IMR-90 (cell line): ENCODE measurements at regions not wholly inside any gene's neighbourhood (a gene's known extent, or its start where the extent isn't known, plus 50 kb on each side); places are given as distances from the start of the nearest gene placed in this dataset.

Experiments used
- ATAC-seq: fragments of 200-7000 bp; cut with Tn5 transposase; 2 replicates; pipeline ENCODE4 v1.9.1; 2020; ENCODE audit warnings: low read depth, mild to moderate bottlenecking, moderate library complexity
- BruUV-seq: library from RNA; stranded (reverse); fragments of 400-500 nt; replicated peaks from 2 replicates; lab custom pipeline; 2021; lab: Mats Ljungman, UMichigan
- CTCF ChIA-PET: fragments of 300-600 bp; formaldehyde crosslinking; extraction: SDS; loops from one replicate; lab custom pipeline; 2021; ENCODE audit warnings: antibody characterized with exemption; lab: Yijun Ruan, JAX
- POLR2A ChIA-PET: fragments of 300-600 bp; sonication (Branson Sonifier 250); formaldehyde crosslinking; loops from one replicate; lab custom pipeline; 2022; ENCODE audit warnings: antibody characterized with exemption; ENCODE audit not compliant: unreplicated experiment; lab: Charles Lee
- DNase-seq: peaks from one replicate; pipeline ENCODE4 v3.0.0; 2013
- H2AFZ ChIP-seq: replicated peaks from 2 replicates; pipeline ENCODE3; 2013; ENCODE audit warnings: low read length, mild to moderate bottlenecking; ENCODE audit not compliant: poor library complexity
- H2AK5ac ChIP-seq: 2 replicates; pipeline ENCODE4 v1.6.1; 2013; ENCODE audit warnings: low read depth, low read length, inconsistent platforms
- H2AK9ac ChIP-seq: replicated peaks from 2 replicates; pipeline ENCODE3; 2013; ENCODE audit warnings: mild to moderate bottlenecking, low read depth, low read length, moderate library complexity; ENCODE audit not compliant: poor library complexity
- H2BK120ac ChIP-seq: 2 replicates; pipeline ENCODE4 v1.6.1; 2013; ENCODE audit warnings: low read depth, low read length, inconsistent platforms
- H2BK15ac ChIP-seq: 3 replicates; pipeline ENCODE4 v1.6.1; 2013; ENCODE audit warnings: low read depth, low read length, inconsistent platforms
- H2BK20ac ChIP-seq: 2 replicates; pipeline ENCODE4 v1.6.1; 2013; ENCODE audit warnings: low read depth, mild to moderate bottlenecking, inconsistent platforms, low read length, moderate library complexity
- H2BK5ac ChIP-seq: 2 replicates; pipeline ENCODE4 v1.6.1; 2013; ENCODE audit warnings: mild to moderate bottlenecking, low read depth, low read length, inconsistent platforms; ENCODE audit not compliant: poor library complexity, severe bottlenecking
- H3K14ac ChIP-seq: replicated peaks from 2 replicates; pipeline ENCODE4 v1.6.1; 2013; ENCODE audit warnings: low read depth, low read length, inconsistent platforms
- H3K18ac ChIP-seq: 2 replicates; pipeline ENCODE4 v1.6.1; 2013; ENCODE audit warnings: low read depth, low read length, control low read depth
- H3K23ac ChIP-seq: 2 replicates; pipeline ENCODE4 v1.6.1; 2013; ENCODE audit warnings: low read depth, low read length, inconsistent platforms
- H3K27ac ChIP-seq: 2 replicates; pipeline ENCODE4 v1.5.1; 2013; ENCODE audit warnings: mild to moderate bottlenecking, control low read depth, low read length; ENCODE audit not compliant: insufficient read depth
- H3K27me3 ChIP-seq: 2 replicates; pipeline ENCODE4 v1.6.1; 2013; ENCODE audit warnings: low read length; ENCODE audit not compliant: control insufficient read depth, insufficient read depth
- H3K36me3 ChIP-seq: 2 replicates; pipeline ENCODE4 v1.6.1; 2013; ENCODE audit warnings: low read length, mixed read lengths; ENCODE audit not compliant: control insufficient read depth, insufficient read depth
- H3K4ac ChIP-seq: 2 replicates; pipeline ENCODE4 v1.6.1; 2013; ENCODE audit warnings: low read depth, low read length, inconsistent platforms
- H3K4me1 ChIP-seq: 2 replicates; pipeline ENCODE4 v1.6.1; 2013; ENCODE audit warnings: low read length, mixed read lengths; ENCODE audit not compliant: control insufficient read depth, insufficient read depth
- H3K4me2 ChIP-seq: 2 replicates; pipeline ENCODE4 v1.6.1; 2013; ENCODE audit warnings: low read depth, mild to moderate bottlenecking, control low read depth, low read length, moderate library complexity
- H3K4me3 ChIP-seq: 2 replicates; pipeline ENCODE4 v1.5.1; 2013; ENCODE audit warnings: low read depth, mild to moderate bottlenecking, control low read depth, low read length, moderate library complexity; ENCODE audit not compliant: insufficient read depth
- H3K56ac ChIP-seq: 2 replicates; pipeline ENCODE4 v1.6.1; 2013; ENCODE audit warnings: low read length, inconsistent platforms; ENCODE audit not compliant: insufficient read depth; ENCODE audit errors: extremely low read depth
- H3K79me1 ChIP-seq, 2 experiments: 2 replicates each; pipeline ENCODE4 v1.6.1; 2013; ENCODE audit warnings: low read length in 2 of 2, inconsistent platforms in 1 of 2, low read depth in 1 of 2
- H3K9ac ChIP-seq: 2 replicates; pipeline ENCODE4 v1.6.1; 2013; ENCODE audit warnings: low read depth, low read length, control low read depth
- H3K9me1 ChIP-seq: 2 replicates; pipeline ENCODE4 v1.6.1; 2013; ENCODE audit warnings: low read length, inconsistent platforms; ENCODE audit not compliant: insufficient read depth
- H3K9me3 ChIP-seq: 2 replicates; pipeline ENCODE4 v1.6.1; 2013; ENCODE audit warnings: low read length; ENCODE audit not compliant: control insufficient read depth, insufficient read depth
- H4K20me1 ChIP-seq: 2 replicates; pipeline ENCODE4 v1.6.1; 2013; ENCODE audit warnings: low read length, inconsistent platforms; ENCODE audit not compliant: insufficient read depth
- H4K5ac ChIP-seq: 2 replicates; pipeline ENCODE4 v1.6.1; 2013; ENCODE audit warnings: mild to moderate bottlenecking, low read depth, low read length, control low read depth
- H4K8ac ChIP-seq, 2 experiments: 2 replicates each; pipeline ENCODE4 v1.6.1; 2013; ENCODE audit warnings: low read depth in 2 of 2, low read length in 2 of 2, control low read depth in 1 of 2, inconsistent platforms in 1 of 2
- H4K91ac ChIP-seq: 2 replicates; pipeline ENCODE4 v1.6.1; 2013; ENCODE audit warnings: low read depth, low read length, inconsistent platforms; ENCODE audit not compliant: insufficient read depth
- BHLHE40 ChIP-seq: fragments of 150-350 bp; IDR thresholded peaks from 2 replicates; pipeline ENCODE4 v1.6.1; 2016; ENCODE audit warnings: mild to moderate bottlenecking, low read depth, low read length
- CEBPB ChIP-seq: IDR thresholded peaks from 2 replicates; pipeline ENCODE4 v1.6.1; 2012; ENCODE audit warnings: low read depth, low read length, improper control_type of control experiment
- FOS ChIP-seq: fragments of 150-350 bp; IDR thresholded peaks from 2 replicates; pipeline ENCODE4 v1.6.1; 2016; ENCODE audit warnings: low read depth, low read length
- MAFK ChIP-seq: IDR thresholded peaks from 2 replicates; pipeline ENCODE4 v1.6.1; 2012; ENCODE audit warnings: low read depth, low read length, improper control_type of control experiment
- MAZ ChIP-seq: IDR thresholded peaks from 2 replicates; pipeline ENCODE4 v1.6.1; 2012; ENCODE audit warnings: low read depth, mild to moderate bottlenecking, low read length, improper control_type of control experiment, moderate library complexity, borderline replicate concordance
- MXI1 ChIP-seq: IDR thresholded peaks from 2 replicates; pipeline ENCODE4 v1.6.1; 2012; ENCODE audit warnings: low read depth, mild to moderate bottlenecking, low read length, moderate library complexity, borderline replicate concordance
- POLR2A ChIP-seq: IDR thresholded peaks from 2 replicates; pipeline ENCODE4 v1.6.1; 2012; ENCODE audit warnings: mild to moderate bottlenecking, low read depth, low read length
- RAD21 ChIP-seq: IDR thresholded peaks from 2 replicates; pipeline ENCODE4 v1.6.1; 2012; ENCODE audit warnings: low read length, improper control_type of control experiment
- RCOR1 ChIP-seq: IDR thresholded peaks from 2 replicates; pipeline ENCODE4 v1.6.1; 2012; ENCODE audit warnings: mild to moderate bottlenecking, low read length, improper control_type of control experiment; ENCODE audit not compliant: insufficient replicate concordance
- RFX5 ChIP-seq: IDR thresholded peaks from 2 replicates; pipeline ENCODE4 v1.8.0; 2012; ENCODE audit warnings: low read depth, mild to moderate bottlenecking, low read length, moderate library complexity
- WGBS, 2 experiments: methylation state at CpG; one replicate each; pipeline versions ENCODE4 v1.1.5 to v1.1.7; 2013; ENCODE audit warnings: missing lambda C conversion rate in 2 of 2; ENCODE audit not compliant: insufficient read length in 1 of 2; ENCODE audit errors: extremely low coverage in 2 of 2; 5-methylcytosine and 5-hydroxymethylcytosine counted together
- dilution Hi-C: fragments of 300-500 bp; cut with HindIII; formaldehyde crosslinking; loops from one replicate; pipeline ENCODE4 v1.14.3; 2018; ENCODE audit warnings: low sequenced_read_pairs; ENCODE audit not compliant: unreplicated experiment
- in situ Hi-C: fragments of 300-500 bp; cut with MboI; formaldehyde crosslinking; loops from 3 replicates; pipeline ENCODE4 v1.14.3; 2019; ENCODE audit warnings: low sequenced_read_pairs, inconsistent platforms, mixed read lengths
- intact Hi-C: fragments of 100-400 bp; cut with micrococcal nuclease; formaldehyde crosslinking; loops from 2 replicates; pipeline ENCODE4 v1.10.0; 2022
- TF ChIP-seq, protein P1 (sequence below): conservative IDR thresholded peaks from 2 replicates; pipeline ENCODE4 v1.5.1; 2012; ENCODE audit warnings: mild to moderate bottlenecking, low read depth, low read length, improper control_type of control experiment
- TF ChIP-seq, protein P2 (sequence below): fragments of 150-350 bp; IDR thresholded peaks from 2 replicates; pipeline ENCODE4 v1.6.1; 2016; ENCODE audit warnings: low read depth, mild to moderate bottlenecking, low read length, moderate library complexity, borderline replicate concordance
- TF ChIP-seq, protein P3 (sequence below): fragments of 150-350 bp; IDR thresholded peaks from 2 replicates; pipeline ENCODE4 v1.6.1; 2017; ENCODE audit warnings: mild to moderate bottlenecking, antibody characterized with exemption, low read length, low read depth

DNA sequence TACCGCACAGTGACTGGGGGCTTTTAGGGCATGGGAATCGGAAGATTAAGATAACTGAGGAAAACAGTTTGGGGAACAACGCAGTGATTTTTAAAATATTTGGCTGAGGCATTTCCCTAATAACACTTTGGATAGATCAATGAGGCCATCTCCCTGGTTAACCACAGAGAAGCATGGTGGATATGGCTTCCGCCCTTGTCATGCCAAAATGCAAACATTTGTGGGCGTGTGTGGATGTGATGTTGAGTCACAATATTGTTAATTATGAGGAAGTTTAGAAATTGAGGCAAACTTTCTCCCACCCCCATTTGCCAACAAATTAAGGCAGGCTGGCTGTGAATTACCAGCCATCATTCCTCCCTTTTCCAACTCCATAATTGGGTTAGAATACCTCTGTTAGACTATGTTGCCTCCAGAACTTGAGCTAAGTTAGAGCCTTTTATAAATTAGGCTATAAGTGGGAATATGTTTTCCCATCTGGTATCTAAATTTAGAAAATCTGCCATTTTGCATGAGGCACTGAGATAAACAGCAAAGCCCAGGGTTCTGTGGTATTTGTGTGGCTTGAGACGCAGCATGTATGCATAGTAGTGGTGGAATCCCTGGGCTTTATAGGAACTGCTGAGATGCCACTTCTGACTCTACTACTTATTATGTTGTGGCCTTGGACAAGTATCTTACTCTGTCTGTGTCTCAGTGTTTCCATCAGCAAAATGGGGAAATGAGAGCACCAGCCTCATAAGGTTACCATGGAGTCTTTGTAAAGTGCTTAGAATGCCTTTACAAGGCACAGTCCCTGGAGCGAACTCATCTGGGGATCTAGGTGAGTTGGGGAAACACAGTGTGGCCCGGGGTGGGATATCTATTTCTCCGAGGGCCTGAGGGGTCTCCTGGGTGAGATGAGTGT is 154.6 kb downstream of the C1orf94 start (continued):
- TF ChIP-seq RFX5 = no peak

DNA sequence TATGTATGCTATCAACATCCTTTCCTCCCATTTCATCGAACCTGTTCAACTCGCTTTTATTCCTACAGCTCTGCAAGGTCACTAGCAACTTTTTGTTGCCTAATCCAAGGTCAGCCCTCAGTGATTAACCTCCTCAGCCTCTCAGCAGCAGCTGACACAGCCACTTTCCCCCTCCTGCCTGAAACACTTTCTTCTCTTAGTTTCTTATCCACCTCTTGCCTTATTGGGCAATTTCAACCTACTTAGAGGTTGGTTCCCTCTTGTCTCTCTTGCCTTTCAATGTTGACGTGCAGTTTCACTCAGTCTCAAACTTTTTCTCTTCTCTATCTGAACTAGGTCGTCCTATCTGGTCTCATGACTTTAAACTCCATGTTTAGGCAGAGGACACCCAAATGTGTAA is 156.3 kb downstream of the C1orf94 start:
- ATAC-seq (no peak), DNase-seq (no peak)
- 39% methylated on average over 4 of the region's 4 CpGs; no CpG with 5 or more reads in 1 of the 2 experiments for WGBS, 2 experiments
- no peak overlapping the region for H4K91ac ChIP-seq
- H2BK5ac ChIP-seq = no peak overlapping the region
- no peak overlapping the region for H2AFZ ChIP-seq
- H3K18ac ChIP-seq = no peak overlapping the region
- intact Hi-C loops = no loop called here
- no peak overlapping the region for H3K14ac ChIP-seq
- no peaks in the 10 kb centered on the region for H3K36me3 ChIP-seq
- no peaks in the 10 kb centered on the region for H3K4me1 ChIP-seq
- in situ Hi-C loops = no loop called here
- H3K27me3 ChIP-seq = no peaks in the 10 kb centered on the region
- ChIA-PET POLR2A (no interaction called here), CTCF (no interaction called here)
- H4K20me1 ChIP-seq = no peaks in the 10 kb centered on the region
- no peak overlapping the region for H3K27ac ChIP-seq
- H3K9me3 ChIP-seq = peaks cover 33% of the 10 kb centered on the region
- dilution Hi-C loops = no loop called here
- H3K79me1 ChIP-seq = no peaks in the 10 kb centered on the region
- H2BK120ac ChIP-seq = no peak overlapping the region
- TF ChIP-seq, protein P1, sequence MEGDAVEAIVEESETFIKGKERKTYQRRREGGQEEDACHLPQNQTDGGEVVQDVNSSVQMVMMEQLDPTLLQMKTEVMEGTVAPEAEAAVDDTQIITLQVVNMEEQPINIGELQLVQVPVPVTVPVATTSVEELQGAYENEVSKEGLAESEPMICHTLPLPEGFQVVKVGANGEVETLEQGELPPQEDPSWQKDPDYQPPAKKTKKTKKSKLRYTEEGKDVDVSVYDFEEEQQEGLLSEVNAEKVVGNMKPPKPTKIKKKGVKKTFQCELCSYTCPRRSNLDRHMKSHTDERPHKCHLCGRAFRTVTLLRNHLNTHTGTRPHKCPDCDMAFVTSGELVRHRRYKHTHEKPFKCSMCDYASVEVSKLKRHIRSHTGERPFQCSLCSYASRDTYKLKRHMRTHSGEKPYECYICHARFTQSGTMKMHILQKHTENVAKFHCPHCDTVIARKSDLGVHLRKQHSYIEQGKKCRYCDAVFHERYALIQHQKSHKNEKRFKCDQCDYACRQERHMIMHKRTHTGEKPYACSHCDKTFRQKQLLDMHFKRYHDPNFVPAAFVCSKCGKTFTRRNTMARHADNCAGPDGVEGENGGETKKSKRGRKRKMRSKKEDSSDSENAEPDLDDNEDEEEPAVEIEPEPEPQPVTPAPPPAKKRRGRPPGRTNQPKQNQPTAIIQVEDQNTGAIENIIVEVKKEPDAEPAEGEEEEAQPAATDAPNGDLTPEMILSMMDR = no peak
- TF ChIP-seq CEBPB (no peak), POLR2A (no peak), FOS (no peak), RFX5 (no peak), MAZ (no peak), RCOR1 (no peak), MAFK (no peak), RAD21 (no peak), MXI1 (no peak), BHLHE40 (no peak)
- TF ChIP-seq, protein P2, sequence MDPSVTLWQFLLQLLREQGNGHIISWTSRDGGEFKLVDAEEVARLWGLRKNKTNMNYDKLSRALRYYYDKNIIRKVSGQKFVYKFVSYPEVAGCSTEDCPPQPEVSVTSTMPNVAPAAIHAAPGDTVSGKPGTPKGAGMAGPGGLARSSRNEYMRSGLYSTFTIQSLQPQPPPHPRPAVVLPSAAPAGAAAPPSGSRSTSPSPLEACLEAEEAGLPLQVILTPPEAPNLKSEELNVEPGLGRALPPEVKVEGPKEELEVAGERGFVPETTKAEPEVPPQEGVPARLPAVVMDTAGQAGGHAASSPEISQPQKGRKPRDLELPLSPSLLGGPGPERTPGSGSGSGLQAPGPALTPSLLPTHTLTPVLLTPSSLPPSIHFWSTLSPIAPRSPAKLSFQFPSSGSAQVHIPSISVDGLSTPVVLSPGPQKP = no peak
- TF ChIP-seq, protein P3, sequence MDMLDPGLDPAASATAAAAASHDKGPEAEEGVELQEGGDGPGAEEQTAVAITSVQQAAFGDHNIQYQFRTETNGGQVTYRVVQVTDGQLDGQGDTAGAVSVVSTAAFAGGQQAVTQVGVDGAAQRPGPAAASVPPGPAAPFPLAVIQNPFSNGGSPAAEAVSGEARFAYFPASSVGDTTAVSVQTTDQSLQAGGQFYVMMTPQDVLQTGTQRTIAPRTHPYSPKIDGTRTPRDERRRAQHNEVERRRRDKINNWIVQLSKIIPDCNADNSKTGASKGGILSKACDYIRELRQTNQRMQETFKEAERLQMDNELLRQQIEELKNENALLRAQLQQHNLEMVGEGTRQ = no peak
- H3K9ac ChIP-seq = no peak overlapping the region
- H3K23ac ChIP-seq = no peak overlapping the region
- no peak overlapping the region for H2AK5ac ChIP-seq
- H4K5ac ChIP-seq = no peak overlapping the region
- no peak overlapping the region for H2BK20ac ChIP-seq
- no peak overlapping the region for H4K8ac ChIP-seq
- no peak overlapping the region for H3K4me3 ChIP-seq
- H2AK9ac ChIP-seq = no peak overlapping the region
- H3K4me2 ChIP-seq = no peak overlapping the region
- no peak overlapping the region for H2BK15ac ChIP-seq
- H3K56ac ChIP-seq = no peak overlapping the region
- H3K9me1 ChIP-seq = no peaks in the 10 kb centered on the region
- no peak overlapping the region for H3K4ac ChIP-seq
- BruUV-seq = no TSS peak
